NCI-H2227 (cell line): ENCODE measurements at regions not wholly inside any gene's neighbourhood (a gene's known extent, or its start where the extent isn't known, plus 50 kb on each side); places are given as distances from the start of the nearest gene placed in this dataset.

ENCODE experiments used
- DNase-seq: peaks from one replicate; lab custom pipeline; 2025; ENCODE audit not compliant: unreplicated experiment; lab: John Stamatoyannopoulos, UW

DNA sequence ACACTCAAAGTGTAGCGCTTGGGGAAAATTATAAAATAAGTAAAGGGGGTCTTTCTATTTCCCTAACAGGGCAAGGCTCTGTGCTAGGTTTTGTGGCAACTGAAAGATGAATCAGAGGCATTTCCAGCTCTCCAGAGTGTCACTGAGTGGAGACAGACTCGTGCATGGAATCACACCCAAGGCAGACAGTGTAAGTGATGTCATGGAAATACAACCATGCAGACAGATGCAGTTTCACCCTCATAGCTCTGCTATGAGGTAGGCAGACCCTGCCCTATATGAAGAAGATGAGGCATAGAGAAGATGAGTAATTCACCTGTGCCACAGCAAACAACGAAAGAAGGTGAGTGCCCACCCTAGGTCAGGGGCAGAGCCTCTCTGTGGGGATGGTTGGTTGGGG is 57.2 kb upstream of the PITRM1 start:
- DNase-seq, result no peak

DNA sequence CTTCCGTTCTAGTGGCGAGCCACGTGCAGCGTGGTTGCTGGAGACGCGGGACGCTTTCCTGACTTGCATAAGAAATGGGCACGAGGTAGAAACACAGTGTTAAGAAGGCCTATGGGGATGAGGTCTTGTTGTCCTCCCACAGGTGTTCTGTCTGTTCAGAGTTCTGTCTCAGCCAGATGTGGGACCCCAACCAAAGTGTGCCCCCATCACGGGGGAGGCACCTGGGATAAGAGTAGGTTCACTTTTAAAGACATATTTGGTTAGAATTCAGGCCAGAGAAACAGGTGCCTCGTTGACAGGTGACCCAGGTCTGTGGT is 56.0 kb upstream of the PITRM1 start:
- no peak for DNase-seq

- DNase-seq, result no peak
These were observed 54.6 kb upstream of the PITRM1 start for GRCh38 chr10:3226960-3227744.

GRCh38 chr10:3225561-3225960 is 53.0 kb upstream of the PITRM1 start:
- DNase-seq, result no peak

- DNase-seq, result no peak
These were observed 51.7 kb upstream of the PITRM1 start for GRCh38 chr10:3224241-3224640.

DNA sequence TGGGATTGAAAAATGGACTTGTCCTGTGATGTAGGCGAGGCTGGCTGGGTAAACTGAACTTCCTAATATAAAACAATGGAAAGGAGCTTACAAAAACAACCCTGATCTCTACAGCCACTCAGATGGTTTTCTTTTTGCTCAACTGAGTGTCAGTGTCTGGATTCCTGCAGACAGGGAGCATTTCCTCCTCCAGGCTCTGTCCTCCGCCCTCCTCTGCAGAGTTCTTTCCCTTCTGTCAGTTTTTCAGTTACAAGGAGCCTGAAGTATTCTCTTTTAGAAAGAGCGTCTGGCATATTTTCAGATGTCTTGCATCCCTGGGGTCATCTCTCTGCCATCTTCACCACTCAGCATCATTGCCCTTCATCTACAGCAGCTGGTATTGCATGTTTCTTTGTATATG is 50.0 kb upstream of the PITRM1 start:
- no peak for DNase-seq
